ENCODE measurements at regions not wholly inside any gene's neighbourhood (a gene's known extent, or its start where the extent isn't known, plus 50 kb on each side); places are given as distances from the start of the nearest gene placed in this dataset.
"Not testable (repeated sequence)": the region's sequence is repeated elsewhere in the genome, so short reads cannot be mapped to it uniquely, and the experiment has no call there.

GRCh38 chr1:95728841-95729240, 494.8 kb downstream of the RWDD3 start:
- H3K27ac ChIP-seq: no peak overlapping the region
- H3K4me3 ChIP-seq: no peak overlapping the region

GRCh38 chr1:95730986-95731385, 497.0 kb downstream of the RWDD3 start:
- Histone ChIP-seq H3K4me3 (no peak overlapping the region), H3K27ac (peak overlapping the region in 1 of 21 experiments; percentile 39)

DNA sequence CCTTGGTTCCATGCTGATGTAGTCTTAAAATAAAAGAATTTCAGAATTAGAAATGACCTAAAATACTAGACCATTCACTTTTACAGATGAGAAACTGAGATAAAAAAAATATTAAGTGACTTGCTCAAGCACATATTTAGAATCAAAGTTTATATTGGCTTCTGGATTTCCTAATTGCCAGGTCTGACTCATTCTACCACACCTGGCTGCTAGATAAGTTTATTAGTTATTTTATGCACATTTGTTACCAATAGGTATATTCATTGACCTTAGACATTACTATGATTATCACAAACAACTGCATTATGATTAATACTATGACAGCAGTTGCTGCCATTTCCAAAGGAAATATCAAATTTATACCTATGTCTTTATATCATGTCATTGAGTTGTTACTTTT, 497.5 kb downstream of the RWDD3 start:
- Histone ChIP-seq H3K4me3 (no peak overlapping the region), H3K27ac (peak overlapping the region in 1 of 21 experiments; percentile 39)

- H3K27ac ChIP-seq: no peak overlapping the region
- H3K4me3 ChIP-seq: no peak overlapping the region
These were observed 499.0 kb downstream of the RWDD3 start for GRCh38 chr1:95733031-95733430.

DNA sequence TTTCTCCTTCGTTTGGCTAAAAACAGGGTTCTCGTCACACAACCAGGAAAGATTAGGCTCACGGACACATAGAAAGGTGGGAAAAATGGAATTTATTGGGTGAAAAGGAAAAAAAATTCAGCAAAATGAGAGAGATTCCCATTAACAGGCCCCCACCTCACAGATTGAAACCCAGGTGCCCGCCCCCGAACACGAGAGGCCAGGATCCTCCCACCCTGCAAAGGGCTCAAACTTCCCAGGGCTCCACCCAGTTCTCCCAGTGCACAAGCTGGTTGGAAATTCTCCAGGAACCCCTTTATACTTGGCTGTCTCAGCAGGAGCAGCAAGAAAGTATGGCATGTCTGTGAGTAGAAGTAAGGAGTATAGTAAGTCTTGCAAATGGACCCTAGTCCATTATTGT, 499.7 kb downstream of the RWDD3 start:
- no peak overlapping the region for H3K4me3 ChIP-seq
- no peak overlapping the region for H3K27ac ChIP-seq

GRCh38 chr1:95734560-95734959, 500.6 kb downstream of the RWDD3 start:
- no peak overlapping the region for H3K4me3 ChIP-seq
- no peak overlapping the region for H3K27ac ChIP-seq

GRCh38 chr1:95742591-95743089, 508.6 kb downstream of the RWDD3 start:
- Histone ChIP-seq H3K27ac (peak overlapping the region in 16 of 21 experiments; percentile 43 to 79 (median 59)), H3K4me3 (peak overlapping the region in 1 of 7 experiments; percentile 23)

DNA sequence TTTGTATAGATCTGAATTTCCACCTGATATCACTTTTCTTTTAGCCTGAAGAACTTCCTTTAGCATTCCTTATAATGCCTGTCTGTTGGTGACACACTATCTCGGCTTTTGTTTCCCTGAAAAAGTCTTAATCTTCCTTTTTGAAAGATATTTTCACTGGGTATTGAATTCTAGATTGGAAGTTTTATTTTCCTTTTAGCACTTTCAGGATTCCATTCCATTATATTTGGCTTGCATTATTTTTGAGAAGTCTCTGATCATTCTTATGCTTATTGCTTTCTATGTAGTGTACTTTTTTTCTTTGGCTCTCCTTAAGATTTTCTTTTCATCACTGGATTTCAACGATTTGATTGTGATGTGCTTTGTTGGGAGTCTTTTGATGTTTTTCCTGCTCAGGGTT, 510.7 kb downstream of the RWDD3 start:
- Histone ChIP-seq H3K27ac (peak overlapping the region in 3 of 21 experiments; percentile 5 to 24 (median 16)), H3K4me3 (peak overlapping the region in 1 of 7 experiments; percentile 23)

- Histone ChIP-seq H3K27ac (no peak overlapping the region), H3K4me3 (no peak overlapping the region)
These were observed 518.7 kb downstream of the RWDD3 start for GRCh38 chr1:95752515-95753381.

- no peak overlapping the region for H3K4me3 ChIP-seq
These were observed 519.5 kb downstream of the RWDD3 start for GRCh38 chr1:95753382-95754016.

DNA sequence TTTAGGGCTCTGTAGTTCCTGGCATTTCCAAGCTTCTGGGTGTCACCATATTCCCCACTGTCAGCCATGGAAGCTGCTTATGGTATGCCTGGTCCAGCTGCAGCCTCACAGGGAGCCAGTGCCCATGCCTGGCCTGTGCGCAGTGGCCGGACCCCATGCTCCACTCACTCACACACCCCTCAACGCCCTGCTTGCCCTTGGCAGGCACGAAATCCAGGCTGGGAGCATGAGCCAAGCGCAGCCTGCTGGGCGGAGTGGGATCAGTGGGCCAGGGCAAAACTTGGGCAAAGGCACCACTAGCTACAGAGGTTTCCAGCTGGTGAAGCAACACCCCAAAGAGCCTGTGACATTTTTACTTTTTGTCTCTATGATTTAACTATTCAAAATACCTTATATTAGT, 520.4 kb downstream of the RWDD3 start:
- H3K4me3 ChIP-seq: no peak overlapping the region
- H3K27ac ChIP-seq: no peak overlapping the region

More at GRCh38 chr1:95753382-95754016, 519.5 kb downstream of the RWDD3 start:
- H3K27ac ChIP-seq: no peak overlapping the region

DNA sequence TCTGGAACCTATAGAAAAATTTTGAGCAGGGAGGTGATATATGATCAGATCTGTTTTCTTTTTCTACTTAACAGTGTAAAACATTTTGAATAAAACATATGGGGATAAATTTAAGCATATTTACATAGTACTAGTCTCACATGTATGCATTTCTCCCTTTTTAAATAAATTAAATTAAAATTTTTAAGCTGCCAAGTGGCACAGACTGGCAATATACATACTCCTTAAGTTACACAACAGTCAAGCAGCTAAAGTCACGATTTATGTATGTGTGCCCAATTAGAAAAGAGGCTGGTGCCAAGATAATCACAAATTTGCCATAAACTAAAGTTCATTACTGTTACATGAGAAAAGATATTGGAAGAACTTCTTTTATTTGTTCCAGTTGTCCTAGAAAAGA, 532.0 kb downstream of the RWDD3 start:
- H3K4me3 ChIP-seq: no peak overlapping the region

GRCh38 chr1:95770581-95770980, 536.6 kb downstream of the RWDD3 start:
- Histone ChIP-seq H3K4me3 (no peak overlapping the region), H3K27ac (no peak overlapping the region)

More for the DNA sequence above, 532.0 kb downstream of the RWDD3 start:
- no peak overlapping the region for H3K27ac ChIP-seq

- no peak overlapping the region for H3K4me3 ChIP-seq
- H3K27ac ChIP-seq: no peak overlapping the region
These were observed 544.2 kb downstream of the RWDD3 start for GRCh38 chr1:95778217-95778616.

DNA sequence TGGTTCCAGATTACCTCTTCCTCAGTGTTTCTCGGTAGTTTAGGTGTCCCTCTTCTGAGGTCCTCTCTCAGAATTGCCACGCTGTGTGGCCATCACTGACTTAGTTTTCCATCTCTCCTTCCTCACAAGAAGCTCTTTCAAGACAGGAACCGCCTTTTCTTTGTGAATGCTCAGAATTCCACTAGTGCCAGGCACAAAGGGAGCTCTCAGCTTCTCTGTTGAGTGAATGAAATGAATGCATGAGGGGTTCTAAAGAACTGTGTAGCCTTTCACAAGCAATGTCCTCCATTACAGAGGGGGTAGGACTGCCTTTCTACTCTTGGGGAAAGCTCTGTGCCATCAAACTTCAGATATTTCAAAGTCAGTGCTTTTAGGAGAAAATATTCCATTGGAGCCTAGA, 546.8 kb downstream of the RWDD3 start:
- no peak overlapping the region for H3K27ac ChIP-seq
- no peak overlapping the region for H3K4me3 ChIP-seq

DNA sequence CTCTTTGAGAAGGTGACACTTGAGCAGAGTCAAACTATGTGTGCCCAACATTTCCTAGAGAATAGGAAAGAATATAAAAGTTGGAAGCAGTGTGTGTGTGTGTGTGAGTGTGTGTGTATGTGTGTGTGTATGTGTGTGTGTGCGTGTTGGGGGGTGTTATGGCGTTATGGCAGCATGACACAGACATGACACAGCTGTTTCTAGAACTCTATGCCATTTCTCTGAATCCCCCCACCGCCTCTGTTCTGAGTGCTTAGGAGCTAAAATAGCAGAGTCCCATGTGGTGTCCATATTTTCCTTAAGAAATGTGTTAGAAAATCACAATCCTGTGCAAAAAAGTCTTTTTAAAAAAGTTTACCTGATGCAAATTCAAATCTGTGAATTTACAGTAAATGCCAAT, 556.1 kb downstream of the RWDD3 start:
- H3K27ac ChIP-seq: no peak overlapping the region

GRCh38 chr1:95793893-95794292, 559.9 kb downstream of the RWDD3 start:
- H3K27ac ChIP-seq: no peak overlapping the region
- no peak overlapping the region for H3K4me3 ChIP-seq

More for the DNA sequence above, 556.1 kb downstream of the RWDD3 start:
- H3K4me3 ChIP-seq: no peak overlapping the region

DNA sequence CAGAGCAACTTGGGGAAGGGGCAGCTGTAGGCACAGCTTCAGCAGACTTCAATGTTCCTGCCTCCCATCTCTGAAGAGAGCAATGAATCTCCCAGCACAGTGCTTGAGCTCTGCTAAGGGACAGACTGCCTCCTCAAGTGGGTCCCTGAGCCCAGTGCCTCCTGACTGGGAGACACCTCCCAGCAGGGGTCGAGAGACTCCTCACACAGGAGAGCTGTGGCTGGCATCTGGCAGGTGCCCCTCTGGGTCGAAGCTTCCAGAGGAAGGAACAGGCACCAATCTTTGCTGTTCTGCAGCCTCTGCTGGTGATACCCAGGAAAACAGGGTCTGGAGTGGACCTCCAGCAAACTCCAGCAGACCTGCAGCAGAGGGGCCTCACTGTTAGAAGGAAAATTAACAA, 563.8 kb downstream of the RWDD3 start:
- not testable (repeated sequence) for H3K27ac ChIP-seq, H3K4me3 ChIP-seq

- no peak overlapping the region for H3K27ac ChIP-seq
These were observed 572.2 kb downstream of the RWDD3 start for GRCh38 chr1:95806171-95806570.

DNA sequence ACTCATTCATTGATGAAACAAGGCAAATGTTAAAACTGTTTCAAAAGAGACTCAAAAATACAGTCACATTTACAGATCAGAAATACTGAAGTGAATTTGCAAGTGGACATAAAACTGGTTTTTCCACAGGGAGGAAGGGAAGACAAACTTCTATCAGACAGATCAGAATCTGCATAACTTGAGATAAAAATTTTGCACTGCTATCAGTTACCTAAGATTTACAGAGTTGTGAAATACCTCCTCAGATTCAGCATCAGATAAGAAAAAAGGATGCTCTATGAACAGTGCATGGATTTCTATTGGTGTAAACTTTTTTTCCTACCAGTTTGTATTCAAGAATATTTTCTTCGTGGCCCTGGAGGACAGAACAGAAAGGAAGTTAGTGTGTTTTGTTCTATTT, 575.4 kb downstream of the RWDD3 start:
- H3K4me3 ChIP-seq: no peak overlapping the region

More at GRCh38 chr1:95806171-95806570, 572.2 kb downstream of the RWDD3 start:
- H3K4me3 ChIP-seq: no peak overlapping the region

DNA sequence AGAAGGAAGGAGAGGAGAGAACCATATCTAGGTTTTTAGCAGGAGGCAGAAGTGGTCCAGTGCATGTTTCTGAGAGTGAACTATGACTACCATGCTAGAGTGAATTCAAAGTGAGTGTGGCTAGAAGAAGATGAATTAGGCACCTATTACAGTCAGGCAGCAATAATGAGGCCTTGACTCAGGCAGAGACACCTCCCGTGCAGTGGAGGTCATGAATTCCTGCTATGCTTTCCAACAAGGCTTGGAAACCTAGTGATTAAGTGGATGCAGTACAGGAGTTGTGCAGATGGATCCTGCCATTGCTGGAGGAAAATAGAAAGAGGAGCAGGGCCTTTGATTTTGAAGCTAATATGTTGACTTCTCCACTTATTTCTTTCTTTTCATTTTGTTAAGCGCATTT, 581.5 kb downstream of the RWDD3 start:
- H3K27ac ChIP-seq: no peak overlapping the region
- H3K4me3 ChIP-seq: no peak overlapping the region

More for the DNA sequence above, 575.4 kb downstream of the RWDD3 start:
- no peak overlapping the region for H3K27ac ChIP-seq

All from skin epidermis (tissue), 12 donors.